NCI-H226 (cell line): ENCODE measurements at regions not wholly inside any gene's neighbourhood (a gene's known extent, or its start where the extent isn't known, plus 50 kb on each side); places are given as distances from the start of the nearest gene placed in this dataset.
"Not testable (repeated sequence)": the region's sequence is repeated elsewhere in the genome, so short reads cannot be mapped to it uniquely, and the experiment has no call there.

ENCODE experiments used
- DNase-seq: peaks from one replicate; pipeline ENCODE4 v3.0.0-alpha.2; 2015

DNA sequence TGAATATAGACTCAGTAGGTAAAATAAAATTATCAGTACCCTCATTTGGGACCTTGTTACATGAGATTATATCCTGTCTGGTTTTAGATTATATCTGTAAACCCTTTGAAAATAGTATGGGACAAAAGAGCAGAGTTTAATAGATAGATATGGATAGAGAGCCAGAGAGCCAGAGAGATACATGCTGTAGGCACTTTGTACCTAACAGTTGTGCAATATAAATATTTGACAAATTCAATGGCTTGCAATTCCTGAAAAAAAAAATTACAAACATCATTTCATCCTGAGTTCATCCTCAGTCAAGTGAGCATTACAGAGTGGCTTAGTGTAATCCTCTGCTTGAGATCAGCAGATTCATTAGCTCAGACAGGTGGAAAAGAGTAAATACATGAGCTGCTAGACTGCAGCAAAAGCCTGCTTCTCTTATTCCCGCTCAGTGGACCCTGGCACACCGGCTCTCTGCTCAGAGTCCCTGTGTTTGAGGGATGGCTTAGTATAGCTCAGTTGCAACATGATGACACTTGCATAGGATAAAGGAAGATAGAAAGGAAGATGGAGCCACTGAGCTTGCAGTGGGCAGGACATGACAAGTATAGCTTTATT, 931.6 kb upstream of the GOT2 start:
- DNase-seq: no peak

DNA sequence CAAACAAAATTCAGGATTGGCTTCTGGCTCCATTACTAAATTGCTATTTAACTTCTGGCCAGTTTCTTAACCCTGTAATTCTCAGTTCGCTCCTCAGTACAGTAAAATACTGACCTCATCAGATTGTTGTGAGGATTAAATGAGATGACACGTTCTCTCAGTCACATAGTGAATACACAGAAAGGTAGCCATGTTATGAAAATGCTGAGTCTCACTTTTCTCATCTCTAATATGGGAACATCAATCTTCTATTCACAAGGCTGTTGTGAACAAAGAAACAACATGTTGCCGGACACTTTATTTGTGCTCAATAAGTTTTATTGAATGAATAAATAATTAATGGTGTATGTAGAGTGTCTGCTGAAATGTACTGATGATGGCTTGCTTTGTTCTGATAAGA, 924.5 kb upstream of the GOT2 start:
- no peak for DNase-seq

DNA sequence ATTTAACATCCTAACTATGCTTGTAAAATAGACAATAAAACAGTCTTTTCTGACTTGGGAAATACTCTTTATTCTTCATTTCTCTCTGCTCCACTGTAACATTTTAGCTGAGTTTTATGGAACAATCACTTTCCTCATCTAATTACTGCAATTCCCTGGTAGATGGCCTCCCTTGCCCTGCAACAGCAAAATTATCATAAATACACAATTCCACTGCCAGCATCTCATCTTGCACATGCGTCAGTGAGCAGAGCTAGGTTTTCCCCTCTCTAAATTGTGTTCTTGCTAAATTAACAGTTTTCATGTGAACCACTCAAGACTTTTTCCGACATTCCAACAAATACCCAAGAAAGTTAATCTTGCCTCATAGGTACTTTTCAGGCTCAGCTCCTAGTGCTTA, 920.9 kb upstream of the GOT2 start:
- no peak for DNase-seq

DNA sequence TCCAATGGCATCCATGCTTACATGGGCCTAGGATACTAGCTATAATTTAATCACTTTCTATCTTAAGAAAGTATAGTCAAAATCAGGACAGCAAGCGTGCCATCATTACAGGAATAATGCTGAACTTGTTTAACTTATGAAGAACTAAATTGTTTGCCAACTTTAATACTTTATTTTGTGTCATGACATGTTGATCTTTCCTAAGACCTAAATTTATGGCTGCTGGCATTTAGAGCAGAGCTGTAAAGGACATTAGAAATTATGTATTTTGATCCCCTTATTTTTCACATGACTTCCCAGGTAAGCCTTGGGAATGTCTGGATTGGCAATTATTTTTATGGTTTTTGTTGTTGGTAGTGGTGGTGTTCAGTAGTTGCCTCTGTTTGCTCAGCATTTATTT, 920.3 kb upstream of the GOT2 start:
- DNase-seq: no peak

DNA sequence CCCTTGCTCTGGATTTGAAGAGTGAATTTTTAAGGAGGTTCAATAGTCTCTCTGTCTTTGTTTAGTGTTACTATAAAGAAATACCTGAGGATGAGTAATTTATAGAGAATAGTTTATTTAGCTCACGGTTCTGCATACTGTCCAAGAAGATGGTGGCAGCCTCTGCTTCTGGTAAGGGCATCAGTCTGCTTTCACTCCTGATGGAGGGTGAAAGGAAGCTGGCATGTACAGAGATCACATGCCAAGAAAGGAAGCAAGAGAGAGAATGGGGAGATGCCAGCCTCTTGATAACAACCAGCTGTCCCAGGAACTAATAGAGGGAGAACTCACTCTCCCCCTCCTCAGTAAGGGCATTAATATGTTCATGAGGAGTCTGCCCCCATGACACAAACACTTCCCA, 917.5 kb upstream of the GOT2 start:
- DNase-seq: no peak

DNA sequence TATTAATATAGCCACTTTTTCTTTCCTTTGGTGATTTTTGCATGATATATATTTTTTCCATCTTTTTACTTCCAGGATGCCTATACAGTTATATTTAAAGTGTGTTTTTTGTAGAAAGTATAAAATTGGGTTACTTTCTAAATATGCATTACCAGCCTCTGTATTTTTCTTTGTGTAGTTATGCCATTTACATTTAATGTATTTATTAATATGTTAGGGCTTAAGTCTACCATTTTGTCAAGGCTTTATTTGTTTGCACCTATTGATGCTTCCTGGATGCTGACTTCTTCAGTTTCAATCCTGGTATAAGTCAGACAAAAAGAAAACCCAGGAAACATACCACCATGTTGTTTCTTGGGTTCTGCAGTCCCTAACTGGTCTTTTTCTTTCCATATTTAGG, 911.1 kb upstream of the GOT2 start:
- no peak for DNase-seq

DNA sequence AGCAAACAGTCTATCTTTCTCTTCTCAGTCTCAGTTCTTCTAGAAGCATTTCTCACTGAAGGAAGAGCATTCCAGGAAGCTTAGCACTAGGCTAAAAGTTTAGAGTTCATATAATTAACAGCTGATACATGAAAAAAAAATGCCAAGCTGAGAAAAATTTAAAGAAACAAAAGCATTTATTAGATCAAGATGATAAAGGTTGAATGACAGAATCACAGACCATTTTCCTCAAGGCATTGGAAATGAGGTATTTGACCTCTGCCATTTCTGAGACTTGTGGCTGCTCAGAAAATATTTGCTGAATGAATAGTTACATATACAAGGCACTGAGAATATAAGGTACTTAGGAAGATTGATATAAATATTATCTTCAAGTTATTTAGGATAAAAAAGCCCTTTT, 901.6 kb upstream of the GOT2 start:
- no peak for DNase-seq

DNA sequence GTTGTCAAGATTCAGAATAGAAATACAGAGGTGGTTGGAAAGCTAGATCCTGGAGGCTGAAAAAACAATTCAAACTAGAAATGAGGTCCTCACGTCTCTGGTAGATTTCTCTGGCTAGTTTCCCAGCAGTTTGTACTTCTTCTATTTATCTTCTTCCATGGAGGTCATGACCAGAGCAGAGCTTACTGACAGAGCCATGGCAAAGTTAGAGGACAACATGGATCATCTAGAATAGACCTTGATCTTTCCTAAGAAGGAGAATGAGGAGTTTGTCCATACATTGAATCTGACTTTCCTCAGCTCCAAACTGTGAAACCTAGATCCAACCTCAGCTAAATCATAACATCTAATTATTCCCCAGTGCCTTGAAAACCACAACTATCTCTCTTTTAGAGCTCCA, 900.8 kb upstream of the GOT2 start:
- DNase-seq: no peak

DNA sequence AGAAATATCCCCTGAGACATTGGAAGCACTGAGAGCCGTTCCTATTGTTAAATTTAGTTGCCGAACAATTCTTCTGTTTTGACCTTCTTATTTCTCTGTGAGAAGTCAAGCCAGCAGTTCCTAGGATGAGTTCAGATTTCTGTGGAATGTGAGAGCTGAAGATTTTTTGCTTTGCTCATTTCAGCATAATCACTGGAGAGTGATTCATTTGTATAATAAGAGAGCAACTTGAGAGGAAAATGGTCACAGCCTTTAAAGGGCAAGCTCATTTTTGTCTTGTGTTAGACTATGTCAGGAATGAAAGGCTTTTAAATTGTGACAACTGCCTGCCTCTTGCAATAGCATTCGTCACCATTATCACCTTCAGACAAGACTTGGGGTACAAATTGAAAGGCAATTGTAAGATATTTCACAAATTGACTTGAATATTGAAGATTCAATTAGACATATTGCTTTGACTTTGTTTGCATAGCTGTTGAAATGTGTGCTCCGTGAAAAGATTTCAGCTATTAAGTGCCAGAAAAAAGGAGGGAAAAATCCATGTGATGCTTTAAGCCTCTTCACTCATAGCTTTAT, 900.0 kb upstream of the GOT2 start:
- DNase-seq: no peak

DNA sequence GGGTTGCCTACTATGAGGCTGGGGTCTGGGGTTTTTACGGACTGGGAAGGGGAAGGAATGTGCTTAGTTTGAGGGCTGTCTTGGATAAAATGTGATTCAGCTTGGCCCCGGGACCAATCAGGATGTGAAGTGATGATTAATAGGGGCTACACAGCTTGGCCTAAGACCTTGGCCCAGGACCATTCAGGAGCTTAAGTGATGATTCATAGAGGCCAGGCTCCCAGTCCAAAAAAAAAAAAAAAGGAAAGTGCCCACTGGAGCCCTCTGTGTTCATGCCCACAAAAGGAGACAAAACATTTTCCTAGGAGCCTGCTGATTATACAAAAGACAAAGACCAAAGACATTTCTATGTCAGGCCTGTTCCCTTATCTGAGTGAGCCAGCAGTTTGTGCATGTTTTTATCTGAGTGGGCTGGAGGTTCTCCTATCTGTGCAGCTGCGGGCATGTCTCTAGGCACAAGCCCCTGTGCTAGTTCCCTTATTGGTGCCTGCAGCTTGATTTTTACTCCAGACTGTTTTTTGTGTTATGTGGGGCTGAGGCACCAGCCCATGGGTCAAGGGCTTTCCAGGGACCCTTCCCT, 898.2 kb upstream of the GOT2 start:
- peak; percentile 6 for DNase-seq

DNA sequence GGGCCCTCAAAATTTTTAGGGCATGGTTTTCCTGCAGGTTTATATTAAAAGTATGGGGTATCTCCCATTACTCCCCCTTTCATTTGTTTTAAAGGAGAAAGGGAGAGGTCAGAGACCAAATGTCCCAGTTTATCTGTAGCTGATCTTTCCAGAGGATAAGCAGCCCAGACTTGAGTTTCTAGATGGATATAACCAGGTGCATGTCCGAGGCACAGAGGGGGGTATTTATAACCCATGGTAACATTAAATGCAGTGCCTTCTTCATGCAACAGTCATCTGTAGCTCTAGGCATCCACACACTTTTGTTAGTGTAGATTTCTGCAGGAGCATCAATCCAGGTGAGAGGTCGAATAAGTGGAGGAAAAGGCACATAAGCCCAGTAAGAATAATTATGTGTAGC, 890.3 kb upstream of the GOT2 start:
- not testable (repeated sequence) for DNase-seq

DNA sequence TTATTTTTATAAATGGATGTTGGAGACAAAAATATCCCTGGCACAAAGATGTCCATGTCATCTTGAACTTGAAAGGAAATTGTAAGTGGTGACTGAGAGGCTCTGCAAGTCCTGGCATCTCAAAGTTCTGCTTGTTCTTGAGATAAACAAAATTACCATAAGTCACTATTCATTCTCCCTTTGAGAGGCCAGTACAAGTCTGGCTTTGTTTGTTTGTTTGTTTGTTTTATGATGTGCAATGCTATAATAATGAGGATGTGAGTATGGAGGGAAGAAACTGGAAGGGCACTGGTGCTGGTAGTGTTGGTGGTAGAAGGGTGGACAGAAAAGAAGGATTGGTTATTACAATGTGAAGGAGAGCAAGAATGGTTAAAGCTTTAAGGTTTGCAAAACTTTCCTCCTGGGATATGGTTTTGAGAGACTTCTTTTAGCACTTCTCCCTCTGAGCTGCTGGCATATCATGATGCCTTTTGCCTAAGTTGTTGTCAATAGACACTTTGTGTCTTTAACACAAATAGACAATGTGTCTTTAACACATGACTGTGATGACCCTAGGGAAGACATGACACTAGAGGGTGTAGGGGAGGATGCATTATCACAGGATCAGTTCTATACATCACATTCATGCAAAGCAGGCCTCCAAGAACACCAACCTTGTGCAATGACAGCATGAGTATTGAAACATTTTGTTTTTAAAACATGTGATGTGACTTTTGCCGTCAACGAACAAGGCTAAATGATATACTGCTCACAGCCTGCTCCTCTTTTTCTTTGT, 880.5 kb upstream of the GOT2 start:
- no peak for DNase-seq

DNA sequence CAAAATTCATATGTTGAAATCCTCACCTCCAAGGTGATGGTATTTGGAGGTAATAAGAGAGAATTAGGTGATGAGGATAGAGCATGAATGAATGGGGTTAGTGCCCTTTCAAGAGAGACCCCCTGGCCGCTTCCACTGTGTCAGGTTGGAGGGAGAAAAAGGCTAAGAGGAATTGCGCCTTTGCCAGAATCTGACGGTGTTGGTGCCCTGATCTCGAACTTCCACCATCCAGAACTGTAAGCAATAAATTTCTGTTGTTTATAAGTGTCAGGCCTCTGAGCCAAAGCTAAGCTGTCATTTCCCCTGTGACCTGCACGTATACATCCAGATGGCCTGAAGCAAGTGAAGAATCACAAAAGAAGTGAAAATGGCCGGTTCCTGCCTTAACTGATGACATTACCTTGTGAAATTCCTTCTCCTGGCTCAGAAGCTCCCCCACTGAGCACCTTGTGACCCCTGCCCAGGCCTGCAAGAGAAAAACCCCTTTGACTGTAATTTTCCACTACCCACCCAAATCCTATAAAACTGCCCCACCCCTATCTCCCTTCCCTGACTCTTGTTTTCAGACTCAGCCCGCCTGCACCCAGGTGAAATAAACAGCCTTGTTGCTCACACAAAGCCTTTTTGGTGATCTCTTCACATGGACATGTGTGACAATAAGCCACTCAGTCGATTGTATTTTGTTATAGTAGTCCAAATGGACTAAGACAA, 878.9 kb upstream of the GOT2 start:
- DNase-seq: not testable (repeated sequence)

DNA sequence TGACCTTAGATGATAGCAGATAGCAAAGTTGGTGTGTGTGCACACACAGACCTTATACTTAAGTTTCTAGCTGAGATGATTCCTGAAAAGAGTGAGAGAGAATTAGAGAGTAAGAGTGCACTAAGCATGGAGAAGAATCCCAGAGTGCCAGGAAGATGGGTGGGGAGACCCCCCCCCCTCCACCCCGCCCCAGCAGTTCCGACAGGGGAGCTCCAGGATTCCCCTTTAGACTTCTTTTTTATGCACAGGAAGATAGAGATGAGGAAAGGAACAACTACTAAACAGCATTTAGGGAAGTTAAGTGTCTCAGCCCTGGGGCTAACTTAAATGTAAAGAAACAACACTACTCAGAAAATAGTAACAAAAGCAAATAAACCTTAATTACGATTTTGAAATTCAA, 878.0 kb upstream of the GOT2 start:
- no peak for DNase-seq

DNA sequence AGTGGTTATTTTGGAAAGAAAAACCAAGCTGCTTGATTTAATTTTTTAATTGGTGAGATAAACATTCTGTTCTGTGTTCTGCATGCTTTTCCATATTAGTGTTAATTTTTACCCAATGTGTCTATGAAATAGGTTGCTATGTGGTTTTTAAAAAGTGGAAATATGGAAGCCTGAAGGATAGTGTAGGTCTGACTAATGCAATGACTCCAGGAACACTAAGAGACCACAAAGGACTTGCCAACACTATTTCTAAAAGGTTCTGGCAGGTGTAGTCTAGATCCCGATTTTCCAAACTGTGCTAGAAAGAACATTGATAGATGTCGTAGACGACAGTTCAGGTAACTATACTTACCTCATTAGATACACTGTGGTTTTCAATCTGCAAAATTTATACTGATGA, 877.4 kb upstream of the GOT2 start:
- DNase-seq: no peak

DNA sequence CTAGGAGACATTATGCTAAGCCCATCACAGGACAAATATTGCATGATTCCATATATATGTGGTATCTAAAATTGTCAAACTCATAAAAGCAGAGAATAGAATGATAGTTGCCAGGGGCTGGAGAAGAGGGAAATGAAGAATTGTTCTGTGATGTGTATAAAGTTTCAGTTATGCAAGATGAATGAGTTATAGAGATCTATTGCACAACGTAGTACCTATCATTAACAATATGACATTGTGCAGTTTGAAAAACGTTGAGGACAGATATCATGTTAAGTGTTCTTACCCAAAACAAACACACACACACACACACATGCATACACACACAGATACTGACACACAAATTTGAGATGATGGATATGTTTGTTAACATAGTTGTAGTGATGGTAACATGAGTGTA, 871.6 kb upstream of the GOT2 start:
- no peak for DNase-seq

DNA sequence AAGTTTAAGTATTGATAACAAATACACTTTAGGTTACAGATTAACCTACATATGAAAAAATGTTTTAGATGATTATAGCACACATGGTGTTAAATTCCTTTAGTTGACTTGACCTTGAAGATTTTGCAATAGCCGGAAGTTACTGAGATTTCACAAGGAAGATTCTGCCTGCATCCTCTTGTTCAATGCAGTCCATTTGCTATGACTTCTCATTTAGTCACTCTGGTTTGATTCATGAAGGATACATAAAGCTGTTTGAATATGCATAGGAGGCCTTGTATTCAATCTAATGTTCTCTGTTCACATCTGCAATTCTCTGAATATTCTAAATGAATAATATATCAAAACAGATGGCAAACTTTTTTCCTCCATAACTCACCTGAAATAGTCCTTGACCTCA, 870.2 kb upstream of the GOT2 start:
- no peak for DNase-seq

DNA sequence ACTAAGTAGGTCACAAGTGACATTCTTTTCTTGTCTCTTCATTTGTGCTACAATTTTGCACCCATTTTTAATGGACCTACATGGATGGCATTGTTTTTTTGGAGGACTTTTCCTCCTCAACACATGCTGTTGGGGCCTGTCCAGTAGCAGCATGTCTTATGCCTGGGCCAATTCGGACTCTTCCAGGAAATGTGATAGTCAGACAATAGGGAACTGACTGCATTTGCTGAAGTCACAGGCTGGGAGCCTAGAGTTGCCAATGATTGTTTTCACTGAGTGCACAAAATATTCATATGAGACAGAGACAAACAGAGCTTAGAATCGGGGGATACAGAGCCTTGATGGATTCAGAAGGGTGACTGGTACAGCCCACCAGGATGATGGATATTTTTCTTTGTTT, 867.3 kb upstream of the GOT2 start:
- DNase-seq: no peak

DNA sequence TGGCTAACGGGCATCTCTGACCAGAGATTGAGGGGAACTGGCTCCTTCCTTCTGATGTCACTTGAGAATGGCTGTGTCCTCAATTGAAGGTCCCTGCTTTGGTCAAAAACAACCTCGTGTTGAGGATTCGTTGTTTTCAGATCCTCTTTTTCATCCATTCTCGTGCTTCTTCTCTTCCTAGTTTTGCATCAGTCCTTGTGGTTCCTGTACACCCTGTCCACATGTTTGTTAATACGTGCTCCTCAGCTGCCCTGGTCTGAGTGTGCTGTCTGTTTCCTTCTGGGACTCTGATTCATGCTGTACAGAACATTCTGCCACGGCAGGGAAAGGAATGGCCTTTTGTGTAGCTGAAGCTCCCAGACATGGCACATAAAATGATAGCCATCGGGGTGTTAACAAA, 863.2 kb upstream of the GOT2 start:
- DNase-seq: no peak

DNA sequence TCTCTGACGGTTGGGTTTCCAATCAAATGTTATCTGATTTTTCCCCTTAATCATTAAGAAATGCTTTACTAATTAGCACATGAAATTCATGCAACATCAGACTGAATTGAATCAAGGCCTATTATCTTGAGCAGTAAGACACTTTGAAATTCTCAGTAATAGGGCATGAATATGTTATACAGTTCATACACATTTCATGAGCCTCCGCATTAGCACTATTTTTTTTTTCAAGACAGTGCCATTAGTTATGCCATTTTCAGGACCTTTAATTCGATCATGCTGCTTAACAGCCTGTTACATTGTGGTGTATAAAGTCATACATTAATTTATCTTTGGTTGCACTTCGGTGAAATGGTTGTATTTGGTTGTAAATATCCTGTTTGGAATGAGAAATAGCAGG, 862.6 kb upstream of the GOT2 start:
- DNase-seq: no peak

DNA sequence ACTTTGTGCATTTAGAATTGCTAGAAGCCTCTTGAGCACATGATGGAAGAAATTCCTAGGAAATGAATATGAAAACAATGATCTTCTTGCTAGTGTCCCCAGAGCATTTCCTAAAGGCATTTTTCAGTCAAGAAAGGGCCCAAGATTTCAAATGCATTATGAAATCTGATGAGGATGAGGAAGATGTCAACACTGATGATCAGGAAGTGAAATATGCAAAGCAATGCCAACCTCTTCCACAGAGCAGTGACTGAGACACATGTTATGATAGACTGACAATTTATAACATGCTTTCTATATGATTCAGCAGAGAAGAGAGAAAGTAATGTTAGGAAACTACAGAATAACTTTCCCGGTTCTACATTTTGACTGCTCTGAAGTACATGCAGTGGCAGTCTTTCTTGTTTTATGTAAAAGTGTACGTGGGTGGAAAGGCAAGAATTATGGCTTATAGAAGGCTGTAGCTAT, 859.1 kb upstream of the GOT2 start:
- no peak for DNase-seq

DNA sequence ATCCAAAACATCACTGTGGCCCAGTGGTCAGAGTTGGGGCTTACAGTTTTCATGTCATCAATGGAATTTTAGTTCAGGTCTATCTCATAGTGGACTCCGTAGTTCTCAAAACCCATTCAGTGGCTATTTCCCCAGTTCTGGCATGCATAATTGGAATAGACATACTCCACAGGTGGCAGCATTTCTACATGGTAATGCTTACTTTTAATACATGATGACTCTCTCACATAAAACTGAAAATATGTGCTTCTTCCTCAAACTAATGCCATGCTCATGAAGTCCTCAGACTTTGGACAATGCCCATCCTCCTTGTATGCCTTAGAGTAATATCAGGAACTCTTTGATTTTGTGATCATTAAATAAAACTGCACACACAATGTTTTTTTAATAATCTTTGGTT, 857.4 kb upstream of the GOT2 start:
- no peak for DNase-seq

DNA sequence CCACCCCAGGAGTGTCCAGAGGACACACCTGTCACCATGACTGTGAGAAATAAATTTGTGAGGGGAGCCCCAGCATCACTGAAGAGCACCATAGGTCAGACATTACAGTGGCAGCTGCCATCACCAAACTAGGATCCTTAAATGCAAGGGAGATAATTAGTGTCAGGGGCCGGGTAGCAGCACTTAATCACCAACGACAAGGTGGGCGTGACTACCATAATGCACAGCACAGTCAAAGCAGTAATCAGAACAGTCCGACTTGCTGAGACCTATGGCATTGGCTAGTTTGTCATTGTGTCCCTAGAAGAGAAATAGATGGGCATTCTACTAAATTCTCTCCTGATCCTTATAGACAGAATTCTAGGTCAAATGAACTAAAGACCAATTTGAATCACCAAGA, 856.7 kb upstream of the GOT2 start:
- no peak for DNase-seq

DNA sequence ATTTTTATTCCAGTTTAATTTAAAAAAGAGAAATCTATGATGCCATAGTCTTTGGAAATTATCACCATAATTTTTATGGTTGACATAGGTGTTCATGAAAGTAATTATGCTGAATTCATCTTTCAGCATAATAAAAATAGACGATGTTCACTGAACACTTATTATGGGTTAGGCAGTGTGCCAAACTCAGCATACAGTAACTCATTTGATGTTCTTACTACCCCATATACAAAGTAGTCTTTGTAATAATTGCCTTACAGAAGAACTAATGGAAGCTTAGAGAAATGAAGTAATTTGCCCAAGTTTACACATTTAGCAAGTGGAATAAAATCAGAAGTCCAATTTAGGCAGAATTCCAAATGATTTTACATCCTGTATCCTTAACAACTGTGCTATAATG, 852.2 kb upstream of the GOT2 start:
- DNase-seq: no peak
